Stimulated activated CD8-positive, alpha-beta memory T cell treated with anti-CD3 and anti-CD28 coated beads, Interleukin-15, amount 100 ng/mL, for 4 hours (primary cell): ENCODE measurements at regions not wholly inside any gene's neighbourhood (a gene's known extent, or its start where the extent isn't known, plus 50 kb on each side); places are given as distances from the start of the nearest gene placed in this dataset.
"Not testable (repeated sequence)": the region's sequence is repeated elsewhere in the genome, so short reads cannot be mapped to it uniquely, and the experiment has no call there.

Source experiments
- DNase-seq, 2 donors: peaks; one replicate each; pipeline ENCODE4 v3.0.0-alpha.2; 2020; ENCODE audit warnings: low read depth in 2 of 2

GRCh38 chr7:73244782-73245311 is 63.8 kb downstream of the NSUN5 start:
- DNase-seq: not testable (repeated sequence)

- DNase-seq: peak; percentile 75 to 84
Measured at GRCh38 chr7:73234994-73235717, 73.5 kb downstream of the NSUN5 start.

- DNase-seq: not testable (repeated sequence)
Measured at GRCh38 chr7:73225745-73226144, 82.9 kb downstream of the NSUN5 start.

- DNase-seq: not testable (repeated sequence)
Measured at GRCh38 chr7:73221724-73222123, 86.9 kb downstream of the NSUN5 start.

- DNase-seq: not testable (repeated sequence)
Measured at GRCh38 chr7:73220766-73221370, 87.8 kb downstream of the NSUN5 start.

GRCh38 chr7:73220357-73220756 is 88.3 kb downstream of the NSUN5 start:
- not testable (repeated sequence) for DNase-seq

- not testable (repeated sequence) for DNase-seq
Measured at GRCh38 chr7:73218802-73219201, 89.8 kb downstream of the NSUN5 start.

GRCh38 chr7:73216046-73216675 is 92.5 kb downstream of the NSUN5 start:
- DNase-seq: not testable (repeated sequence)

GRCh38 chr7:73215232-73215631 is 93.4 kb downstream of the NSUN5 start:
- DNase-seq: not testable (repeated sequence)

GRCh38 chr7:73214471-73214870 is 94.2 kb downstream of the NSUN5 start:
- DNase-seq: not testable (repeated sequence)

- DNase-seq: not testable (repeated sequence)
Measured at GRCh38 chr7:73213076-73213475, 95.5 kb downstream of the NSUN5 start.

- DNase-seq: not testable (repeated sequence)
Measured at GRCh38 chr7:73205594-73205993, 103.0 kb downstream of the NSUN5 start.

- not testable (repeated sequence) for DNase-seq
Measured at GRCh38 chr7:73204898-73205297, 103.7 kb downstream of the NSUN5 start.

- not testable (repeated sequence) for DNase-seq
Measured at GRCh38 chr7:73203312-73203711, 105.3 kb downstream of the NSUN5 start.

GRCh38 chr7:73201264-73201663 is 107.4 kb downstream of the NSUN5 start:
- not testable (repeated sequence) for DNase-seq

- DNase-seq: not testable (repeated sequence)
Measured at GRCh38 chr7:73200518-73201099, 108.0 kb downstream of the NSUN5 start.

GRCh38 chr7:73193991-73194390 is 108.2 kb upstream of the SPDYE9 start:
- DNase-seq: not testable (repeated sequence)

GRCh38 chr7:73190483-73191155 is 104.8 kb upstream of the SPDYE9 start:
- DNase-seq: not testable (repeated sequence)

- DNase-seq: not testable (repeated sequence)
Measured at GRCh38 chr7:73188287-73188686, 102.4 kb upstream of the SPDYE9 start.

GRCh38 chr7:73186589-73187309 is 100.9 kb upstream of the SPDYE9 start:
- not testable (repeated sequence) for DNase-seq

- not testable (repeated sequence) for DNase-seq
Measured at GRCh38 chr7:73176813-73177212, 91.0 kb upstream of the SPDYE9 start.
